ENCODE measurements at regions not wholly inside any gene's neighbourhood (a gene's known extent, or its start where the extent isn't known, plus 50 kb on each side); places are given as distances from the start of the nearest gene placed in this dataset.

DNA sequence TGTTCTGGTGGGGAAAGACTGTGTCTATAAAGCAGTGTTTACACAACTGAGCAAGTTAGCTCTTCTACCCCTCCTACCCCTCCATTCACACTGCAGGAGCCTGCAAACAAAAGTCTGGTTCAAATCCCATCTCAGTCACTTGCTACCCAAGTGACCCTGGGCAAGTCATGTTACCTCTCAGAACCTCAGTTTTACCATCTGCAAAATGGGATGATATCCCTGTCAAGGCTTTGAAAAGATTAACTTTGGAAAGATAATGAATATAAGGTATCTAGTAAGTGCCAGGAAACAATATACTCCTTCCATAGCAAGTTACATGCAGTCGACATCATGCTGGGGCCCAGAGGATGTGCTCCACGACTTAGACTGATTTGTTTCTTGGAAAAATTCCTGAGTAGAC is 161.5 kb downstream of the SEC61B start:
- no peak overlapping the region for H3K9ac ChIP-seq (ENCODE audit: insufficient read depth in 1 of 2, low read depth in 2 of 2, low read length in 2 of 2)
- no peak overlapping the region for H3K27ac ChIP-seq (ENCODE audit: extremely low read depth, low read depth, low read length)
- intact Hi-C loops (cut with micrococcal nuclease) = no loop called here
- H3K4me3 ChIP-seq = no peak overlapping the region
- no peak for TF ChIP-seq HDAC3 (IDR thresholded peaks at IDR 0.05; ENCODE audit: borderline replicate concordance, partially characterized antibody)
- TF ChIP-seq MTA2 (IDR thresholded peaks at IDR 0.05; ENCODE audit: low read depth) = no peak
- no peak for TF ChIP-seq SMARCA5 (IDR thresholded peaks at IDR 0.05)
- TF ChIP-seq RBM25 (IDR thresholded peaks at IDR 0.05; ENCODE audit: low read depth, low read length, severe bottlenecking) = peak; percentile 52
- TF ChIP-seq ZNF133 (CRISPR knock-in tag; IDR thresholded peaks at IDR 0.05) = no peak
- no peak for TF ChIP-seq KLF1 (tag; IDR thresholded peaks at IDR 0.05)
- TF ChIP-seq, protein P1, sequence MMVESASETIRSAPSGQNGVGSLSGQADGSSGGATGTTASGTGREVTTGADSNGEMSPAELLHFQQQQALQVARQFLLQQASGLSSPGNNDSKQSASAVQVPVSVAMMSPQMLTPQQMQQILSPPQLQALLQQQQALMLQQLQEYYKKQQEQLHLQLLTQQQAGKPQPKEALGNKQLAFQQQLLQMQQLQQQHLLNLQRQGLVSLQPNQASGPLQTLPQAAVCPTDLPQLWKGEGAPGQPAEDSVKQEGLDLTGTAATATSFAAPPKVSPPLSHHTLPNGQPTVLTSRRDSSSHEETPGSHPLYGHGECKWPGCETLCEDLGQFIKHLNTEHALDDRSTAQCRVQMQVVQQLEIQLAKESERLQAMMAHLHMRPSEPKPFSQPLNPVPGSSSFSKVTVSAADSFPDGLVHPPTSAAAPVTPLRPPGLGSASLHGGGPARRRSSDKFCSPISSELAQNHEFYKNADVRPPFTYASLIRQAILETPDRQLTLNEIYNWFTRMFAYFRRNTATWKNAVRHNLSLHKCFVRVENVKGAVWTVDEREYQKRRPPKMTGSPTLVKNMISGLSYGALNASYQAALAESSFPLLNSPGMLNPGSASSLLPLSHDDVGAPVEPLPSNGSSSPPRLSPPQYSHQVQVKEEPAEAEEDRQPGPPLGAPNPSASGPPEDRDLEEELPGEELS (CRISPR knock-in tag; IDR thresholded peaks at IDR 0.05; ENCODE audit: borderline replicate concordance) = no peak
- no peaks in the 10 kb centered on the region for H3K79me2 ChIP-seq (ENCODE audit: control insufficient read depth, insufficient read depth, low read length)
- peaks cover 14 to 33% of the 10 kb centered on the region in 2 experiments; a peak in 4 of 5 replicates for H3K27me3 ChIP-seq (ENCODE audit: control insufficient read depth in 2 of 2, insufficient read depth in 2 of 2, low read length in 2 of 2)
- H3K9me1 ChIP-seq (ENCODE audit: control insufficient read depth, insufficient read depth, low read length) = no peaks in the 10 kb centered on the region
- no TSS peak for BruUV-seq (replicated peaks)
- no peak overlapping the region for H2AFZ ChIP-seq (ENCODE audit: low read depth, low read length)
- ChIA-PET CTCF (ENCODE audit: low intra/inter-chr PET ratio) (no interaction called here), POLR2A (no interaction called here)
- H3K36me3 ChIP-seq (ENCODE audit: control insufficient read depth, insufficient read depth, low read length) = no peaks in the 10 kb centered on the region
- no peaks in the 10 kb centered on the region for H3K9me3 ChIP-seq (replicated peaks; ENCODE audit: control insufficient read depth, insufficient read depth, low read depth, low read length)
- no peaks in the 10 kb centered on the region; the same call in 1 of the 2 replicates for H4K20me1 ChIP-seq (replicated peaks; ENCODE audit: control insufficient read depth, insufficient read depth, low read length)
- 3% methylated on average over 2 of the region's 2 CpGs for WGBS (ENCODE audit: insufficient coverage, low coverage, missing lambda C conversion rate)
- no peak for FAIRE-seq
- no peak overlapping the region for H3K4me2 ChIP-seq (ENCODE audit: insufficient read depth, low read length)
- ATAC-seq = no peak
- no peak for DNase-seq (ENCODE audit: extremely low read depth in 1 of 4, low spot score in 3 of 4)
- H3K4me1 ChIP-seq (replicated peaks in 1 of 2; ENCODE audit: control insufficient read depth in 2 of 2, insufficient read depth in 2 of 2, low read length in 2 of 2) = no peaks in the 10 kb centered on the region
- in situ Hi-C loops (cut with MboI) = no loop called here
